NT2/D1 (cell line): ENCODE measurements at regions not wholly inside any gene's neighbourhood (a gene's known extent, or its start where the extent isn't known, plus 50 kb on each side); places are given as distances from the start of the nearest gene placed in this dataset.

Experiments used
- SUZ12 ChIP-seq: IDR thresholded peaks from 2 replicates; pipeline ENCODE4 v1.6.1; 2011; ENCODE audit not compliant: insufficient read length, insufficient read depth; ENCODE audit errors: extremely low read depth
- YY1 ChIP-seq: IDR thresholded peaks from 2 replicates; pipeline ENCODE4 v1.6.1; 2011; ENCODE audit not compliant: insufficient read length, insufficient read depth
- ZNF274 ChIP-seq: IDR thresholded peaks from 2 replicates; pipeline ENCODE4 v1.6.1; 2011; ENCODE audit warnings: mild to moderate bottlenecking, low read depth, low read length

- no peak for TF ChIP-seq ZNF274
- TF ChIP-seq SUZ12, result no peak
- TF ChIP-seq YY1, result no peak
These were observed 310.7 kb downstream of the ZNF326 start for GRCh38 chr1:90305577-90305976.
